ENCODE measurements at regions not wholly inside any gene's neighbourhood (a gene's known extent, or its start where the extent isn't known, plus 50 kb on each side); places are given as distances from the start of the nearest gene placed in this dataset.

- TF ChIP-seq POLR2AphosphoS5 (IDR thresholded peaks at IDR 0.05): no peak
- TF ChIP-seq CTCF (IDR thresholded peaks at IDR 0.05): no peak
- no peak for TF ChIP-seq POLR2A (IDR thresholded peaks at IDR 0.05)
Observed at GRCh38 chr4:114200026-114200425, 220.6 kb upstream of the ARSJ start.

Data from transverse colon (tissue), 4 donors.